NT2/D1 (cell line): ENCODE measurements at regions not wholly inside any gene's neighbourhood (a gene's known extent, or its start where the extent isn't known, plus 50 kb on each side); places are given as distances from the start of the nearest gene placed in this dataset.

Experiments used
- SUZ12 ChIP-seq: IDR thresholded peaks from 2 replicates; pipeline ENCODE4 v1.6.1; 2011; ENCODE audit not compliant: insufficient read length, insufficient read depth; ENCODE audit errors: extremely low read depth
- YY1 ChIP-seq: IDR thresholded peaks from 2 replicates; pipeline ENCODE4 v1.6.1; 2011; ENCODE audit not compliant: insufficient read length, insufficient read depth
- ZNF274 ChIP-seq: IDR thresholded peaks from 2 replicates; pipeline ENCODE4 v1.6.1; 2011; ENCODE audit warnings: mild to moderate bottlenecking, low read depth, low read length

GRCh38 chr2:210964141-210964764, 407.9 kb downstream of the CPS1 start:
- TF ChIP-seq SUZ12 (no peak), YY1 (no peak), ZNF274 (no peak)
